WI38 (cell line): ENCODE measurements at regions not wholly inside any gene's neighbourhood (a gene's known extent, or its start where the extent isn't known, plus 50 kb on each side); places are given as distances from the start of the nearest gene placed in this dataset.

Experiments
- H3K4me3 ChIP-seq: 2 replicates; pipeline ENCODE4 v1.5.1; 2011; ENCODE audit warnings: low read depth, mild to moderate bottlenecking, control low read depth, low read length
- CTCF ChIP-seq: IDR thresholded peaks from 2 replicates; pipeline ENCODE4 v1.5.1; 2012; ENCODE audit warnings: low read depth, mild to moderate bottlenecking, control low read depth, low read length

DNA sequence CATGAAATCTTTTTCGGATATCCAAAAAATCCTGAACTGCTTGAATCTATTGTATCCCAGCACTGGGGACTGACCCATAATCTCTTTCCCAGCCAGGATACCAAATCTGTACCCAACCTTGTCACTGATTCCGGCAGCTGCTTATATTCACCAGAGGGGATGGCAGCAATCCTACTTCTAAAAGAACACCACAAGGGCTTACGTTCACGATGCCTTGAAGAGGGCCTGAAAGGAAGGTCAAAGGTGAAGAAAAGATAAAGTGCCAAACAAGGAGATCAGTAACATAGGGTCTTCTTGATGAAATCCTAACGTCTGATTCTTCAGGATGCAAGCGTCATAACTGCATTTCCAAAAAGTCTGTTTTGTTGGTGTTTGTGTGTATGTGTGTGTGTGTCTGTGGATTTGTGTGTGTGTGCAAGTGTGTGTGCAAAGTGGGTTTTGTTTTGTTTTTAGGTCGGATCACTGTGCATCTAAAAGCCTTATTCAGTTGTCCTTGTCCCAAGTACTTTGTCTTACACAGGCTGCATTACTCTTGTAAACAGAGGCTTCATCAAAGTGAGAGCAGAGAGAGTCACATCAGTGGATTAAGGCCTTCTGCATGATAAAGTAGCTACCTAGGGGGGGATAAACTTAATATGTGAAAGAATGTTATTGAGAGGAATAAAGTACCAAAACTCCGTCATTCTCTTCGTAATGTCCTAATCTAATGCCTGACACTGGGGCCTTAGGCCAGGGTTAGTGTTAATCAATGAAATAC is 179.3 kb downstream of the BARHL2 start:
- no peak overlapping the region for H3K4me3 ChIP-seq

DNA sequence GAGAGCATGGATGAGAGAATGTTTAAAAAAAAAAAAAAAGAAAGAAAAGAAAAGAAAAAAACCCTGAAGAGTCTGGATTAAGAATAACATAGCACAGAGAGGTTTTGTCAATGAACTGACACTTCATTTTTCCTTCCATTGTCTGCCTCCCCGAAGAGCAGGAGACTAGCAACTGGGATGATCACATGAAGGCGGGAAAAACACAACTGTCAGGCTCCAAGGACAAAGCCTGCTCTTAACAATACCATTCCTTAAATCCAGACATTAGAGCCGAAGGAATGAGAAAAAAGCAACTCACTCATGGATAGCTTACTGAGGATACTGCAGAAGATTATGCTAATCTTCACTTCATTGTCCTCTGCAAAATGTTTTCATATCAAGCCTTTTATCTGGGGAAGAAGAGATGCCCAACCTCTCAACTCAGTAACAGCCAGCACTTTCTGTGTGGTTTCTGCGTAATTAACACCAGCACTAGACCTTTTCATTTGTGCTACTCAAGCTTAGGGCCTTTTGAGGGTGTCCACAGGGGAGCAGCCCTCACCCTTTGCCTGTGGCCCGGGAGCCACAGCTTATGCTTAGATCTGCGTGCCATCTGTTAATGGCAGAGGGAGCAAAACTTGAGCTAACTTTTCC is 182.3 kb downstream of the BARHL2 start:
- TF ChIP-seq CTCF, result no peak

More for the DNA sequence above, 179.3 kb downstream of the BARHL2 start:
- TF ChIP-seq CTCF, result no peak

GRCh38 chr1:90534116-90534515 is 183.0 kb downstream of the BARHL2 start:
- H3K4me3 ChIP-seq, result no peak overlapping the region
- no peak for TF ChIP-seq CTCF

More for the DNA sequence above, 182.3 kb downstream of the BARHL2 start:
- H3K4me3 ChIP-seq, result no peak overlapping the region

- H3K4me3 ChIP-seq, result no peak overlapping the region
- no peak for TF ChIP-seq CTCF
Observed at GRCh38 chr1:90526954-90527353, 190.1 kb downstream of the BARHL2 start.

- no peak overlapping the region for H3K4me3 ChIP-seq
- TF ChIP-seq CTCF, result no peak
Observed at GRCh38 chr1:90522432-90522831, 194.7 kb downstream of the BARHL2 start.

- TF ChIP-seq CTCF, result no peak
- H3K4me3 ChIP-seq, result no peak overlapping the region
Observed at GRCh38 chr1:90513956-90514355, 203.1 kb downstream of the BARHL2 start.

GRCh38 chr1:90512441-90512840 is 204.7 kb downstream of the BARHL2 start:
- no peak overlapping the region for H3K4me3 ChIP-seq
- no peak for TF ChIP-seq CTCF
